ENCODE measurements at regions not wholly inside any gene's neighbourhood (a gene's known extent, or its start where the extent isn't known, plus 50 kb on each side); places are given as distances from the start of the nearest gene placed in this dataset.

DNA sequence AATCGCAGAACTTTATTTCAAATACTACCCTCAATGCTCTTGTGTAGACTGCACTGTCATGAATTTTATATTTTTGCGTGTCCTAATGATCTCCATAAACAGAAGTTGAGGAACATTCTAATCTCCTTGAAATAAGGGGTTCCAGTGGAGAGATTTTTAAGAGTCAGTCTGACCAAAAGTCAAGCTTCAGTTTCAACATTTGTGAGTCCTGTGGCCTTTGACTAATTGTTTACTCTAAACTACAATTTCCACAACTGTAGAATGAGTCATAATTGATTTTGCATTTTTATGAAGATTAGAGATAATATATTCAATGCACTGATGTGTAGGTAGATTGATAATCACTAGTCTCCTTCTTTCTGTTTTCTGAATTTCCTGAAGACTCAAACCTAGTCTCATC lies 720.3 kb upstream of the ID2 start:
- Histone ChIP-seq H3K36me3 (no peaks in the 10 kb centered on the region), H3F3A (ENCODE audit: low read depth) (no peaks in the 10 kb centered on the region), H3K4me1 (peaks cover 7% of the 10 kb centered on the region), H3K79me2 (ENCODE audit: low read depth) (no peaks in the 10 kb centered on the region), H3K27me3 (no peaks in the 10 kb centered on the region), H3K9ac (no peak overlapping the region), H3K4me3 (no peak overlapping the region), H3K4me2 (no peak overlapping the region), H3K9me3 (ENCODE audit: low read depth) (no peaks in the 10 kb centered on the region), H2AFZ (replicated peaks) (no peak overlapping the region), H4K20me1 (ENCODE audit: low read depth) (no peaks in the 10 kb centered on the region), H3K27ac (no peak overlapping the region)
- Mint-ChIP-seq H3K27ac (no peak overlapping the region), H3K9me3 (no peaks in the 10 kb centered on the region), H3K27me3 (ENCODE audit: insufficient read depth, low read depth) (peaks cover 4% of the 10 kb centered on the region), H3K4me1 (peaks cover 8% of the 10 kb centered on the region), H3K36me3 (no peaks in the 10 kb centered on the region), H3K4me3 (no peak overlapping the region)
- DNase-seq (ENCODE audit: low spot score) = no peak
- TF ChIP-seq CTCF (IDR thresholded peaks at IDR 0.05) (no peak), EZH2 (IDR thresholded peaks at IDR 0.05) (no peak), EZH2phosphoT487 (IDR thresholded peaks at IDR 0.05) (no peak)

- Histone ChIP-seq H3K4me1 (peaks cover 7% of the 10 kb centered on the region), H3K9me3 (ENCODE audit: low read depth) (no peaks in the 10 kb centered on the region), H2AFZ (replicated peaks) (peak overlapping the region; percentile 72), H3K4me2 (no peak overlapping the region), H3K9ac (no peak overlapping the region), H3K4me3 (no peak overlapping the region), H3K27ac (no peak overlapping the region), H4K20me1 (ENCODE audit: low read depth) (no peaks in the 10 kb centered on the region), H3K27me3 (no peaks in the 10 kb centered on the region), H3F3A (ENCODE audit: low read depth) (no peaks in the 10 kb centered on the region), H3K36me3 (no peaks in the 10 kb centered on the region), H3K79me2 (ENCODE audit: low read depth) (no peaks in the 10 kb centered on the region)
- Mint-ChIP-seq H3K4me1 (peaks cover 8% of the 10 kb centered on the region), H3K4me3 (no peak overlapping the region), H3K27ac (no peak overlapping the region), H3K9me3 (peaks cover 2% of the 10 kb centered on the region), H3K27me3 (ENCODE audit: insufficient read depth, low read depth) (peaks cover 4% of the 10 kb centered on the region), H3K36me3 (no peaks in the 10 kb centered on the region)
- DNase-seq (ENCODE audit: low spot score) = no peak
- no peak for TF ChIP-seq EZH2phosphoT487 (IDR thresholded peaks at IDR 0.05)
- no peak for TF ChIP-seq CTCF (IDR thresholded peaks at IDR 0.05)
- no peak for TF ChIP-seq EZH2 (IDR thresholded peaks at IDR 0.05)
Measured at GRCh38 chr2:7962161-7962560, 719.7 kb upstream of the ID2 start.

GRCh38 chr2:7963787-7964186 lies 718.1 kb upstream of the ID2 start:
- Mint-ChIP-seq H3K4me1 (peaks cover 8% of the 10 kb centered on the region), H3K4me3 (no peak overlapping the region), H3K27ac (no peak overlapping the region), H3K9me3 (peaks cover 2% of the 10 kb centered on the region), H3K36me3 (no peaks in the 10 kb centered on the region), H3K27me3 (ENCODE audit: insufficient read depth, low read depth) (peaks cover 4% of the 10 kb centered on the region)
- H3K36me3 ChIP-seq = no peaks in the 10 kb centered on the region
- H3K9me3 ChIP-seq (ENCODE audit: low read depth) = no peaks in the 10 kb centered on the region
- no peak overlapping the region for H2AFZ ChIP-seq (replicated peaks)
- no peak overlapping the region for H3K4me2 ChIP-seq
- peaks cover 7% of the 10 kb centered on the region for H3K4me1 ChIP-seq
- TF ChIP-seq CTCF (IDR thresholded peaks at IDR 0.05) (no peak), EZH2 (IDR thresholded peaks at IDR 0.05) (no peak), EZH2phosphoT487 (IDR thresholded peaks at IDR 0.05) (no peak)
- H4K20me1 ChIP-seq (ENCODE audit: low read depth) = no peaks in the 10 kb centered on the region
- H3F3A ChIP-seq (ENCODE audit: low read depth) = no peaks in the 10 kb centered on the region
- H3K9ac ChIP-seq = no peak overlapping the region
- H3K27ac ChIP-seq = no peak overlapping the region
- no peaks in the 10 kb centered on the region for H3K79me2 ChIP-seq (ENCODE audit: low read depth)
- no peak for DNase-seq (ENCODE audit: low spot score)
- H3K27me3 ChIP-seq = no peaks in the 10 kb centered on the region
- no peak overlapping the region for H3K4me3 ChIP-seq
